Epithelial cell of prostate (primary cell): ENCODE measurements at regions not wholly inside any gene's neighbourhood (a gene's known extent, or its start where the extent isn't known, plus 50 kb on each side); places are given as distances from the start of the nearest gene placed in this dataset.

Experiments used
- DNase-seq: peaks from one replicate; pipeline ENCODE4 v3.0.0-alpha.2; 2011; ENCODE audit warnings: low read depth, low spot score
- H3K27ac ChIP-seq: fragments of 450-650 bp; 2 replicates; pipeline ENCODE4 v1.5.1; 2017; ENCODE audit warnings: mild to moderate bottlenecking

GRCh38 chr16:86297866-86298757, 212.2 kb upstream of the FOXF1 start:
- no peak overlapping the region for H3K27ac ChIP-seq
- DNase-seq = no peak

- no peak overlapping the region for H3K27ac ChIP-seq
- no peak for DNase-seq
Measured at GRCh38 chr16:86298758-86299134, 211.6 kb upstream of the FOXF1 start.

GRCh38 chr16:86299882-86300610, 210.3 kb upstream of the FOXF1 start:
- no peak overlapping the region for H3K27ac ChIP-seq
- DNase-seq = no peak

- H3K27ac ChIP-seq = no peak overlapping the region
- no peak for DNase-seq
Measured at GRCh38 chr16:86300746-86301481, 209.4 kb upstream of the FOXF1 start.

- H3K27ac ChIP-seq = no peak overlapping the region
- DNase-seq = no peak
Measured at GRCh38 chr16:86302421-86303109, 207.8 kb upstream of the FOXF1 start.

- H3K27ac ChIP-seq = no peak overlapping the region
- DNase-seq = no peak
Measured at GRCh38 chr16:86303787-86304678, 206.3 kb upstream of the FOXF1 start.

- DNase-seq = no peak
- no peak overlapping the region for H3K27ac ChIP-seq
Measured at GRCh38 chr16:86304868-86305267, 205.5 kb upstream of the FOXF1 start.

GRCh38 chr16:86305440-86305839, 204.9 kb upstream of the FOXF1 start:
- H3K27ac ChIP-seq = no peak overlapping the region
- DNase-seq = no peak

GRCh38 chr16:86306011-86306644, 204.2 kb upstream of the FOXF1 start:
- H3K27ac ChIP-seq = no peak overlapping the region
- DNase-seq = no peak

- H3K27ac ChIP-seq = no peak overlapping the region
- DNase-seq = no peak
Measured at GRCh38 chr16:86306811-86307513, 203.4 kb upstream of the FOXF1 start.

GRCh38 chr16:86307514-86307903, 202.8 kb upstream of the FOXF1 start:
- DNase-seq = peak; percentile 85
- H3K27ac ChIP-seq = no peak overlapping the region

- no peak overlapping the region for H3K27ac ChIP-seq
- no peak for DNase-seq
Measured at GRCh38 chr16:86308514-86308913, 201.8 kb upstream of the FOXF1 start.

GRCh38 chr16:86313631-86314030, 196.7 kb upstream of the FOXF1 start:
- no peak overlapping the region for H3K27ac ChIP-seq
- DNase-seq = no peak

- no peak overlapping the region for H3K27ac ChIP-seq
- DNase-seq = no peak
Measured at GRCh38 chr16:86314402-86315025, 195.8 kb upstream of the FOXF1 start.

GRCh38 chr16:86316967-86317812, 193.1 kb upstream of the FOXF1 start:
- H3K27ac ChIP-seq = no peak overlapping the region
- DNase-seq = no peak

GRCh38 chr16:86317813-86318650, 192.3 kb upstream of the FOXF1 start:
- no peak for DNase-seq
- no peak overlapping the region for H3K27ac ChIP-seq
